Neural cell (in vitro differentiated cells): ENCODE measurements at regions not wholly inside any gene's neighbourhood (a gene's known extent, or its start where the extent isn't known, plus 50 kb on each side); places are given as distances from the start of the nearest gene placed in this dataset.

ENCODE experiments used
- EP300 ChIP-seq: fragments of 450-650 bp; conservative IDR thresholded peaks from 2 replicates; pipeline ENCODE4 v1.6.1; 2014; ENCODE audit warnings: antibody characterized with exemption, mild to moderate bottlenecking, moderate library complexity; ENCODE audit not compliant: poor library complexity, severe bottlenecking
- EZH2 ChIP-seq: fragments of 200-600, 300-800 bp; shearing (Covaris generic), sonication (generic); IDR thresholded peaks from 2 replicates; pipeline ENCODE4 v1.6.1; 2014; ENCODE audit warnings: antibody characterized with exemption, low read length, borderline replicate concordance, mild to moderate bottlenecking; ENCODE audit not compliant: insufficient read depth, poor library complexity, severe bottlenecking
- MXI1 ChIP-seq: fragments of 450-650 bp; conservative IDR thresholded peaks from 2 replicates; pipeline ENCODE4 v1.6.1; 2014; ENCODE audit warnings: antibody characterized with exemption, mild to moderate bottlenecking; ENCODE audit not compliant: poor library complexity, severe bottlenecking
- POLR2AphosphoS5 ChIP-seq: IDR thresholded peaks from 2 replicates; pipeline ENCODE4 v1.6.1; 2012
- RAD21 ChIP-seq: fragments of 450-650 bp; conservative IDR thresholded peaks from 2 replicates; pipeline ENCODE4 v1.6.1; 2014; ENCODE audit warnings: antibody characterized with exemption, mild to moderate bottlenecking, moderate library complexity
- TAF1 ChIP-seq: IDR thresholded peaks from 2 replicates; pipeline ENCODE4 v1.6.1; 2012; ENCODE audit warnings: low read depth
- TF ChIP-seq, protein P1 (sequence below): IDR thresholded peaks from 2 replicates; pipeline ENCODE4 v1.6.1; 2012; ENCODE audit warnings: borderline replicate concordance
- TF ChIP-seq, protein P2 (sequence below): fragments of 450-650 bp; IDR thresholded peaks from 2 replicates; pipeline ENCODE4 v1.5.1; 2014; ENCODE audit warnings: antibody characterized with exemption, mild to moderate bottlenecking, moderate library complexity; ENCODE audit not compliant: poor library complexity, severe bottlenecking

DNA sequence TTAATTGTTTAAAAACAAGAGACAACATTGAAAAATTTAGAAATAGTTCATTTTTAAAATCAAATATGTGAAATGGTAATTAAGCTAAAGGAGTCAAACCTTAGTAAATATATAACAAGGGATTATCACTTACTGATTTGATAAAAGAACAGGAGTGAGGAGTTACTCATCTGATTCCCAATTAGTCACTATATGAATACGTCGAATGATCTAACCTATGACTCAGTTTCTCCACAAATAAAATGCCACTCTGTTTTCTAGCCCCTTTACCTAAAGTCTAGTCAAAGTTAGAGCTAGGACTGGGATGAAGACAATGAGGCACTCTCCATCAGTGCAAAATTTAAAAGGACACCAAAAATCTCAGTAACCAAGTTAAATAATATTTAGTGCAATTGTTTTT, 70.4 kb upstream of the RASEF start:
- TF ChIP-seq, protein P1, sequence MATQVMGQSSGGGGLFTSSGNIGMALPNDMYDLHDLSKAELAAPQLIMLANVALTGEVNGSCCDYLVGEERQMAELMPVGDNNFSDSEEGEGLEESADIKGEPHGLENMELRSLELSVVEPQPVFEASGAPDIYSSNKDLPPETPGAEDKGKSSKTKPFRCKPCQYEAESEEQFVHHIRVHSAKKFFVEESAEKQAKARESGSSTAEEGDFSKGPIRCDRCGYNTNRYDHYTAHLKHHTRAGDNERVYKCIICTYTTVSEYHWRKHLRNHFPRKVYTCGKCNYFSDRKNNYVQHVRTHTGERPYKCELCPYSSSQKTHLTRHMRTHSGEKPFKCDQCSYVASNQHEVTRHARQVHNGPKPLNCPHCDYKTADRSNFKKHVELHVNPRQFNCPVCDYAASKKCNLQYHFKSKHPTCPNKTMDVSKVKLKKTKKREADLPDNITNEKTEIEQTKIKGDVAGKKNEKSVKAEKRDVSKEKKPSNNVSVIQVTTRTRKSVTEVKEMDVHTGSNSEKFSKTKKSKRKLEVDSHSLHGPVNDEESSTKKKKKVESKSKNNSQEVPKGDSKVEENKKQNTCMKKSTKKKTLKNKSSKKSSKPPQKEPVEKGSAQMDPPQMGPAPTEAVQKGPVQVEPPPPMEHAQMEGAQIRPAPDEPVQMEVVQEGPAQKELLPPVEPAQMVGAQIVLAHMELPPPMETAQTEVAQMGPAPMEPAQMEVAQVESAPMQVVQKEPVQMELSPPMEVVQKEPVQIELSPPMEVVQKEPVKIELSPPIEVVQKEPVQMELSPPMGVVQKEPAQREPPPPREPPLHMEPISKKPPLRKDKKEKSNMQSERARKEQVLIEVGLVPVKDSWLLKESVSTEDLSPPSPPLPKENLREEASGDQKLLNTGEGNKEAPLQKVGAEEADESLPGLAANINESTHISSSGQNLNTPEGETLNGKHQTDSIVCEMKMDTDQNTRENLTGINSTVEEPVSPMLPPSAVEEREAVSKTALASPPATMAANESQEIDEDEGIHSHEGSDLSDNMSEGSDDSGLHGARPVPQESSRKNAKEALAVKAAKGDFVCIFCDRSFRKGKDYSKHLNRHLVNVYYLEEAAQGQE: no peak
- TF ChIP-seq POLR2AphosphoS5 (no peak), RAD21 (no peak), EP300 (no peak), MXI1 (no peak), TAF1 (no peak), EZH2 (no peak)
- TF ChIP-seq, protein P2, sequence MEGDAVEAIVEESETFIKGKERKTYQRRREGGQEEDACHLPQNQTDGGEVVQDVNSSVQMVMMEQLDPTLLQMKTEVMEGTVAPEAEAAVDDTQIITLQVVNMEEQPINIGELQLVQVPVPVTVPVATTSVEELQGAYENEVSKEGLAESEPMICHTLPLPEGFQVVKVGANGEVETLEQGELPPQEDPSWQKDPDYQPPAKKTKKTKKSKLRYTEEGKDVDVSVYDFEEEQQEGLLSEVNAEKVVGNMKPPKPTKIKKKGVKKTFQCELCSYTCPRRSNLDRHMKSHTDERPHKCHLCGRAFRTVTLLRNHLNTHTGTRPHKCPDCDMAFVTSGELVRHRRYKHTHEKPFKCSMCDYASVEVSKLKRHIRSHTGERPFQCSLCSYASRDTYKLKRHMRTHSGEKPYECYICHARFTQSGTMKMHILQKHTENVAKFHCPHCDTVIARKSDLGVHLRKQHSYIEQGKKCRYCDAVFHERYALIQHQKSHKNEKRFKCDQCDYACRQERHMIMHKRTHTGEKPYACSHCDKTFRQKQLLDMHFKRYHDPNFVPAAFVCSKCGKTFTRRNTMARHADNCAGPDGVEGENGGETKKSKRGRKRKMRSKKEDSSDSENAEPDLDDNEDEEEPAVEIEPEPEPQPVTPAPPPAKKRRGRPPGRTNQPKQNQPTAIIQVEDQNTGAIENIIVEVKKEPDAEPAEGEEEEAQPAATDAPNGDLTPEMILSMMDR: no peak
